Activated naive CD8-positive, alpha-beta T cell treated with anti-CD3 and anti-CD28 coated beads, Interleukin-2, amount 50 U/mL, for 24 hours (primary cell): ENCODE measurements at regions not wholly inside any gene's neighbourhood (a gene's known extent, or its start where the extent isn't known, plus 50 kb on each side); places are given as distances from the start of the nearest gene placed in this dataset.

ENCODE experiments used
- ATAC-seq: fragments of 150-1000 bp; cut with Tn5 transposase; one replicate; pipeline ENCODE4 v1.10.0; 2021
- DNase-seq: peaks from one replicate; pipeline ENCODE4 v3.0.0; 2021
- H3K27ac Mint-ChIP-seq: one replicate; pipeline ENCODE4 v1.8.0; 2021; ENCODE audit warnings: mild to moderate bottlenecking, mixed read lengths
- H3K27me3 Mint-ChIP-seq: one replicate; pipeline ENCODE4 v1.8.0; 2021; ENCODE audit warnings: mixed read lengths
- H3K36me3 Mint-ChIP-seq: one replicate; pipeline ENCODE4 v1.8.0; 2021; ENCODE audit warnings: low read depth, mixed read lengths
- H3K4me1 Mint-ChIP-seq: one replicate; pipeline ENCODE4 v1.8.0; 2021; ENCODE audit warnings: mixed read lengths
- H3K4me3 Mint-ChIP-seq: one replicate; pipeline ENCODE4 v1.8.0; 2021; ENCODE audit warnings: mild to moderate bottlenecking, moderate library complexity, mixed read lengths
- H3K9me3 Mint-ChIP-seq: one replicate; pipeline ENCODE4 v1.8.0; 2021; ENCODE audit warnings: mixed read lengths

- ATAC-seq (no peak), DNase-seq (no peak)
- Mint-ChIP-seq H3K4me3 (no peak overlapping the region), H3K36me3 (no peaks in the 10 kb centered on the region), H3K9me3 (no peaks in the 10 kb centered on the region), H3K4me1 (no peaks in the 10 kb centered on the region), H3K27ac (no peak overlapping the region), H3K27me3 (peaks cover 3% of the 10 kb centered on the region)
These were observed 177.4 kb upstream of the HS6ST1 start for GRCh38 chr2:128495996-128496547.

GRCh38 chr2:128496700-128497099 lies 178.0 kb upstream of the HS6ST1 start:
- no peaks in the 10 kb centered on the region for H3K9me3 Mint-ChIP-seq
- no peak overlapping the region for H3K27ac Mint-ChIP-seq
- ATAC-seq: no peak

GRCh38 chr2:128497461-128497860 lies 178.8 kb upstream of the HS6ST1 start:
- Mint-ChIP-seq H3K4me3 (no peak overlapping the region), H3K4me1 (no peaks in the 10 kb centered on the region), H3K9me3 (no peaks in the 10 kb centered on the region), H3K27ac (no peak overlapping the region), H3K36me3 (no peaks in the 10 kb centered on the region), H3K27me3 (peaks cover 3% of the 10 kb centered on the region)
- ATAC-seq (no peak), DNase-seq (no peak)

More at GRCh38 chr2:128496700-128497099, 178.0 kb upstream of the HS6ST1 start:
- no peak for DNase-seq
- no peaks in the 10 kb centered on the region for H3K36me3 Mint-ChIP-seq
- H3K27me3 Mint-ChIP-seq: peaks cover 3% of the 10 kb centered on the region
- no peaks in the 10 kb centered on the region for H3K4me1 Mint-ChIP-seq
- H3K4me3 Mint-ChIP-seq: no peak overlapping the region

- Mint-ChIP-seq H3K27ac (no peak overlapping the region), H3K4me3 (no peak overlapping the region), H3K36me3 (no peaks in the 10 kb centered on the region), H3K9me3 (no peaks in the 10 kb centered on the region), H3K4me1 (no peaks in the 10 kb centered on the region), H3K27me3 (no peaks in the 10 kb centered on the region)
- no peak for DNase-seq
- ATAC-seq: no peak
These were observed 179.4 kb upstream of the HS6ST1 start for GRCh38 chr2:128498086-128498485.

- H3K27me3 Mint-ChIP-seq: no peaks in the 10 kb centered on the region
- H3K4me1 Mint-ChIP-seq: no peaks in the 10 kb centered on the region
- ATAC-seq: no peak
- DNase-seq: no peak
- H3K36me3 Mint-ChIP-seq: no peaks in the 10 kb centered on the region
- H3K27ac Mint-ChIP-seq: no peak overlapping the region
- no peak overlapping the region for H3K4me3 Mint-ChIP-seq
- H3K9me3 Mint-ChIP-seq: no peaks in the 10 kb centered on the region
These were observed 179.9 kb upstream of the HS6ST1 start for GRCh38 chr2:128498589-128498988.

- Mint-ChIP-seq H3K36me3 (no peaks in the 10 kb centered on the region), H3K27ac (no peak overlapping the region), H3K27me3 (no peaks in the 10 kb centered on the region), H3K9me3 (no peaks in the 10 kb centered on the region), H3K4me1 (no peaks in the 10 kb centered on the region), H3K4me3 (no peak overlapping the region)
- DNase-seq (no peak), ATAC-seq (no peak)
These were observed 180.9 kb upstream of the HS6ST1 start for GRCh38 chr2:128499367-128500137.

- no peaks in the 10 kb centered on the region for H3K9me3 Mint-ChIP-seq
- peaks cover 6% of the 10 kb centered on the region for H3K4me1 Mint-ChIP-seq
- DNase-seq: no peak
- no peak overlapping the region for H3K27ac Mint-ChIP-seq
- no peak overlapping the region for H3K4me3 Mint-ChIP-seq
- no peak for ATAC-seq
- H3K27me3 Mint-ChIP-seq: no peaks in the 10 kb centered on the region
- H3K36me3 Mint-ChIP-seq: no peaks in the 10 kb centered on the region
These were observed 181.6 kb upstream of the HS6ST1 start for GRCh38 chr2:128500138-128500800.

GRCh38 chr2:128501006-128501690 lies 182.5 kb upstream of the HS6ST1 start:
- Mint-ChIP-seq H3K4me3 (no peak overlapping the region), H3K27ac (no peak overlapping the region), H3K27me3 (no peaks in the 10 kb centered on the region), H3K4me1 (peaks cover 6% of the 10 kb centered on the region), H3K36me3 (no peaks in the 10 kb centered on the region), H3K9me3 (no peaks in the 10 kb centered on the region)
- DNase-seq (no peak), ATAC-seq (no peak)

- no peak for DNase-seq
These were observed 183.0 kb upstream of the HS6ST1 start for GRCh38 chr2:128501700-128502099.

GRCh38 chr2:128502200-128502599 lies 183.5 kb upstream of the HS6ST1 start:
- peaks cover 6% of the 10 kb centered on the region for H3K4me1 Mint-ChIP-seq
- H3K27ac Mint-ChIP-seq: no peak overlapping the region
- no peaks in the 10 kb centered on the region for H3K27me3 Mint-ChIP-seq
- ATAC-seq (no peak), DNase-seq (no peak)
- no peaks in the 10 kb centered on the region for H3K36me3 Mint-ChIP-seq
- no peak overlapping the region for H3K4me3 Mint-ChIP-seq
- no peaks in the 10 kb centered on the region for H3K9me3 Mint-ChIP-seq

More at GRCh38 chr2:128501700-128502099, 183.0 kb upstream of the HS6ST1 start:
- no peaks in the 10 kb centered on the region for H3K27me3 Mint-ChIP-seq
- no peaks in the 10 kb centered on the region for H3K9me3 Mint-ChIP-seq
- H3K4me1 Mint-ChIP-seq: peaks cover 6% of the 10 kb centered on the region
- H3K27ac Mint-ChIP-seq: no peak overlapping the region
- no peaks in the 10 kb centered on the region for H3K36me3 Mint-ChIP-seq
- no peak overlapping the region for H3K4me3 Mint-ChIP-seq
- no peak for ATAC-seq

GRCh38 chr2:128502638-128503246 lies 184.1 kb upstream of the HS6ST1 start:
- Mint-ChIP-seq H3K27ac (no peak overlapping the region), H3K9me3 (no peaks in the 10 kb centered on the region), H3K36me3 (no peaks in the 10 kb centered on the region), H3K4me3 (no peak overlapping the region), H3K27me3 (no peaks in the 10 kb centered on the region), H3K4me1 (peaks cover 6% of the 10 kb centered on the region)
- no peak for ATAC-seq
- no peak for DNase-seq

- ATAC-seq: no peak
- H3K36me3 Mint-ChIP-seq: no peaks in the 10 kb centered on the region
- H3K4me1 Mint-ChIP-seq: peaks cover 6% of the 10 kb centered on the region
- H3K9me3 Mint-ChIP-seq: no peaks in the 10 kb centered on the region
- no peak for DNase-seq
- no peak overlapping the region for H3K4me3 Mint-ChIP-seq
- H3K27me3 Mint-ChIP-seq: no peaks in the 10 kb centered on the region
- no peak overlapping the region for H3K27ac Mint-ChIP-seq
These were observed 185.0 kb upstream of the HS6ST1 start for GRCh38 chr2:128503399-128504245.

- Mint-ChIP-seq H3K4me3 (no peak overlapping the region), H3K36me3 (no peaks in the 10 kb centered on the region), H3K27me3 (no peaks in the 10 kb centered on the region), H3K4me1 (peaks cover 6% of the 10 kb centered on the region), H3K9me3 (no peaks in the 10 kb centered on the region), H3K27ac (no peak overlapping the region)
- ATAC-seq: no peak
- no peak for DNase-seq
These were observed 185.8 kb upstream of the HS6ST1 start for GRCh38 chr2:128504246-128505149.
